AG04450 (cell line): ENCODE measurements at regions not wholly inside any gene's neighbourhood (a gene's known extent, or its start where the extent isn't known, plus 50 kb on each side); places are given as distances from the start of the nearest gene placed in this dataset.

Experiments
- CTCF ChIA-PET: fragments of 300-600, 350-600 bp; formaldehyde crosslinking; extraction: SDS; loops from one replicate; lab custom pipeline; 2022; ENCODE audit warnings: antibody characterized with exemption, inconsistent platforms; lab: Charles Lee
- POLR2A ChIA-PET: fragments of 350-600 bp; formaldehyde crosslinking; extraction: SDS; loops from one replicate; lab custom pipeline; 2021; ENCODE audit warnings: antibody characterized with exemption, inconsistent platforms; lab: Yijun Ruan, JAX
- DNase-seq: peaks from one replicate; pipeline ENCODE4 v3.0.0-alpha.2; 2011; ENCODE audit warnings: low read depth, low spot score
- H3K27ac ChIP-seq: one replicate; pipeline ENCODE4 v1.5.1; 2012; ENCODE audit warnings: low read depth, low read length, control low read depth
- H3K27me3 ChIP-seq: one replicate; pipeline ENCODE4 v1.6.0; 2012; ENCODE audit warnings: low read length; ENCODE audit not compliant: control insufficient read depth, insufficient read depth
- H3K4me3 ChIP-seq: 2 replicates; pipeline ENCODE4 v1.5.1; 2011; ENCODE audit warnings: mild to moderate bottlenecking, low read depth, low read length, control low read depth
- H3K9me3 ChIP-seq: 2 replicates; pipeline ENCODE4 v1.5.1; 2012; ENCODE audit warnings: low read length; ENCODE audit not compliant: control insufficient read depth, insufficient read depth
- CTCF ChIP-seq: IDR thresholded peaks from 2 replicates; pipeline ENCODE4 v1.5.1; 2011; ENCODE audit warnings: low read depth, low read length, control low read depth, inconsistent platforms

- Histone ChIP-seq H3K9me3 (no peaks in the 10 kb centered on the region), H3K4me3 (no peak overlapping the region), H3K27me3 (no peaks in the 10 kb centered on the region), H3K27ac (no peak overlapping the region)
- ChIA-PET POLR2A (no interaction called here), CTCF (no interaction called here)
- no peak for DNase-seq
- TF ChIP-seq CTCF: no peak
Observed at GRCh38 chr12:29044799-29045198, 104.3 kb upstream of the FAR2 start.

- H3K27ac ChIP-seq: no peak overlapping the region
- H3K27me3 ChIP-seq: no peaks in the 10 kb centered on the region
- no peak overlapping the region for H3K4me3 ChIP-seq
- DNase-seq: no peak
- ChIA-PET CTCF (no interaction called here), POLR2A (no interaction called here)
- TF ChIP-seq CTCF: no peak
- no peaks in the 10 kb centered on the region for H3K9me3 ChIP-seq
Observed at GRCh38 chr12:29048787-29049186, 100.3 kb upstream of the FAR2 start.

DNA sequence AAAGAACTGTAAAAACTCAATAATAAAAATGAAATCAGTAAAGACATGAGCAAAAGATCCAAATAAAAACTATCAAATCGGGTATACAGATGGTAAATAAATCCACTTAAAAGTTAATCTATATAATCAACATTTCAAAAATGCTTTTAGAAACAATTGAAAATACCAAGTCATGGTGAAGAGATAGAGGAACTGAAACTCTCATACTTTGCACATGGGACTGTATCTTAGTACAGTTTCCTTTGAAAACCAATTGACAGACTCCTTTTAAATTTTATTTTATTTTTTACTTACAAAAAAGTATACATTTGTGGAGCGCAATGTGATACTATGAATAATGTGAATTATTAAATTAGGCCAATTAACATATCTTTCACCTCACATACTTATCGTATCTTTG, 98.6 kb upstream of the FAR2 start:
- Histone ChIP-seq H3K27me3 (no peaks in the 10 kb centered on the region), H3K27ac (no peak overlapping the region), H3K9me3 (no peaks in the 10 kb centered on the region), H3K4me3 (no peak overlapping the region)
- CTCF ChIA-PET: no interaction called here
- POLR2A ChIA-PET: no interaction called here
- TF ChIP-seq CTCF: no peak
- DNase-seq: no peak

DNA sequence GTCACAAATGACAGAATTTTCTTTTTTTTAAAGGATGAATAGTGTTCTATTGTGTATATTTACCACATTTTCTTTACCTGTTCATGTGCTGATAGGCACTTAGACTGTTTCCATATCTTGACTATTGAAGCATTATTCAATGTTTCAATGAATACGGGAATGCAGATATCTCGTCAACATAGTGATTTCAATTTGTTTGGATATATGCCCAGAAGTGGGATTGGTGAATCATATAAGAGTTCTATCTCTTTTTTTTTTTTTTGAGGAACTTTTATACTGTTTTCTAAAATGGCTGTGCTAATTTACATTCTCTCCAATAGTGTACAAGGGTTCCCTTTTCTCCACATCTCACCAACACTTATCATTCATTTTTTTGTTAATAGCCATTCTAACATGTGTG, 97.9 kb upstream of the FAR2 start:
- TF ChIP-seq CTCF: no peak
- Histone ChIP-seq H3K27me3 (no peaks in the 10 kb centered on the region), H3K27ac (no peak overlapping the region), H3K4me3 (no peak overlapping the region), H3K9me3 (no peaks in the 10 kb centered on the region)
- no peak for DNase-seq
- POLR2A ChIA-PET: no interaction called here
- CTCF ChIA-PET: no interaction called here

- Histone ChIP-seq H3K4me3 (no peak overlapping the region), H3K27me3 (no peaks in the 10 kb centered on the region), H3K9me3 (no peaks in the 10 kb centered on the region), H3K27ac (no peak overlapping the region)
- DNase-seq: no peak
- POLR2A ChIA-PET: no interaction called here
- CTCF ChIA-PET: no interaction called here
- TF ChIP-seq CTCF: no peak
Observed at GRCh38 chr12:29053567-29053966, 95.5 kb upstream of the FAR2 start.
